Spinal cord (tissue), 9 donors: ENCODE measurements at regions not wholly inside any gene's neighbourhood (a gene's known extent, or its start where the extent isn't known, plus 50 kb on each side); places are given as distances from the start of the nearest gene placed in this dataset.

Source experiments
- DNase-seq, 6 donors: peaks; one replicate each; pipeline versions ENCODE4 v3.0.0 to v3.0.0-alpha.2; 2013 to 2015; ENCODE audit warnings: low spot score in 6 of 6, low read depth in 4 of 6
- H3K27ac ChIP-seq: one replicate; pipeline ENCODE4 v1.5.1; 2013; ENCODE audit warnings: low read depth, low read length, control low read depth
- H3K27me3 ChIP-seq: one replicate; pipeline ENCODE4 v1.6.1; 2013; ENCODE audit warnings: low read length; ENCODE audit not compliant: control insufficient read depth, insufficient read depth
- H3K36me3 ChIP-seq: one replicate; pipeline ENCODE4 v1.6.1; 2013; ENCODE audit warnings: low read length; ENCODE audit not compliant: control insufficient read depth, insufficient read depth
- H3K4me1 ChIP-seq: one replicate; pipeline ENCODE4 v1.6.1; 2013; ENCODE audit warnings: low read length; ENCODE audit not compliant: control insufficient read depth, insufficient read depth
- H3K4me3 ChIP-seq: one replicate; pipeline ENCODE4 v1.5.1; 2013; ENCODE audit warnings: low read depth, low read length, control low read depth
- H3K9me3 ChIP-seq: one replicate; pipeline ENCODE4 v1.6.1; 2013; ENCODE audit warnings: low read length; ENCODE audit not compliant: control insufficient read depth, insufficient read depth
- WGBS: methylation state at CpG from one replicate; pipeline ENCODE4 v1.1.5; 2013; ENCODE audit warnings: missing lambda C conversion rate; ENCODE audit not compliant: insufficient coverage; 5-methylcytosine and 5-hydroxymethylcytosine counted together
- donor health status: healthy.

GRCh38 chr13:79018166-79018565 lies 359.2 kb upstream of the OBI1 start:
- H3K27me3 ChIP-seq = no peaks in the 10 kb centered on the region
- no peak overlapping the region for H3K27ac ChIP-seq
- no peaks in the 10 kb centered on the region for H3K36me3 ChIP-seq
- H3K4me3 ChIP-seq = no peak overlapping the region
- DNase-seq = no peak
- no peaks in the 10 kb centered on the region for H3K4me1 ChIP-seq
- H3K9me3 ChIP-seq = peaks cover 6% of the 10 kb centered on the region
- WGBS = 68% methylated on average over 2 of the region's 2 CpGs

GRCh38 chr13:79011179-79011578 lies 352.2 kb upstream of the OBI1 start:
- H3K27me3 ChIP-seq = no peaks in the 10 kb centered on the region
- no peaks in the 10 kb centered on the region for H3K36me3 ChIP-seq
- DNase-seq = no peak
- H3K27ac ChIP-seq = no peak overlapping the region
- no peaks in the 10 kb centered on the region for H3K4me1 ChIP-seq
- no CpG with 5 or more reads among the region's 2 CpGs for WGBS
- peaks cover 2% of the 10 kb centered on the region for H3K9me3 ChIP-seq
- no peak overlapping the region for H3K4me3 ChIP-seq

GRCh38 chr13:79003989-79004898 lies 345.3 kb upstream of the OBI1 start:
- no CpG with 5 or more reads among the region's 7 CpGs for WGBS
- no peaks in the 10 kb centered on the region for H3K36me3 ChIP-seq
- no peaks in the 10 kb centered on the region for H3K4me1 ChIP-seq
- no peaks in the 10 kb centered on the region for H3K27me3 ChIP-seq
- no peaks in the 10 kb centered on the region for H3K9me3 ChIP-seq
- no peak overlapping the region for H3K27ac ChIP-seq
- no peak for DNase-seq
- H3K4me3 ChIP-seq = no peak overlapping the region

- Histone ChIP-seq H3K9me3 (no peaks in the 10 kb centered on the region), H3K36me3 (no peaks in the 10 kb centered on the region), H3K4me3 (no peak overlapping the region), H3K4me1 (no peaks in the 10 kb centered on the region), H3K27me3 (no peaks in the 10 kb centered on the region), H3K27ac (no peak overlapping the region)
- 93% methylated on average over 3 of the region's 4 CpGs for WGBS
- DNase-seq = no peak
Observed at GRCh38 chr13:78999494-78999893, 340.5 kb upstream of the OBI1 start.

GRCh38 chr13:78998630-78999315 lies 339.8 kb upstream of the OBI1 start:
- DNase-seq = peak in 1 of 6 donors; percentile 85
- no peaks in the 10 kb centered on the region for H3K27me3 ChIP-seq
- no peak overlapping the region for H3K27ac ChIP-seq
- H3K4me1 ChIP-seq = no peaks in the 10 kb centered on the region
- 56% methylated on average over 2 of the region's 4 CpGs for WGBS
- H3K4me3 ChIP-seq = no peak overlapping the region
- H3K9me3 ChIP-seq = no peaks in the 10 kb centered on the region
- no peaks in the 10 kb centered on the region for H3K36me3 ChIP-seq

GRCh38 chr13:78997902-78998629 lies 339.1 kb upstream of the OBI1 start:
- no peaks in the 10 kb centered on the region for H3K4me1 ChIP-seq
- no peak overlapping the region for H3K4me3 ChIP-seq
- H3K9me3 ChIP-seq = no peaks in the 10 kb centered on the region
- 50% methylated on average over 1 of the region's 9 CpGs for WGBS
- H3K27me3 ChIP-seq = no peaks in the 10 kb centered on the region
- H3K27ac ChIP-seq = no peak overlapping the region
- no peaks in the 10 kb centered on the region for H3K36me3 ChIP-seq
- no peak for DNase-seq

- H3K27ac ChIP-seq = no peak overlapping the region
- WGBS = no CpG with 5 or more reads among the region's 2 CpGs
- H3K9me3 ChIP-seq = no peaks in the 10 kb centered on the region
- no peaks in the 10 kb centered on the region for H3K27me3 ChIP-seq
- no peaks in the 10 kb centered on the region for H3K4me1 ChIP-seq
- DNase-seq = peak in 1 of 6 donors; percentile 17
- no peak overlapping the region for H3K4me3 ChIP-seq
- no peaks in the 10 kb centered on the region for H3K36me3 ChIP-seq
Observed at GRCh38 chr13:78993792-78994191, 334.8 kb upstream of the OBI1 start.

GRCh38 chr13:78981913-78982312 lies 323.0 kb upstream of the OBI1 start:
- H3K9me3 ChIP-seq = no peaks in the 10 kb centered on the region
- DNase-seq = no peak
- 71% methylated on average over 4 of the region's 4 CpGs for WGBS
- H3K27me3 ChIP-seq = peaks cover 3% of the 10 kb centered on the region
- H3K27ac ChIP-seq = no peak overlapping the region
- no peak overlapping the region for H3K4me3 ChIP-seq
- no peaks in the 10 kb centered on the region for H3K36me3 ChIP-seq
- H3K4me1 ChIP-seq = no peaks in the 10 kb centered on the region

- H3K4me3 ChIP-seq = no peak overlapping the region
- H3K9me3 ChIP-seq = no peaks in the 10 kb centered on the region
- 93% methylated on average over 3 of the region's 5 CpGs for WGBS
- no peaks in the 10 kb centered on the region for H3K36me3 ChIP-seq
- H3K27me3 ChIP-seq = peaks cover 3% of the 10 kb centered on the region
- H3K27ac ChIP-seq = no peak overlapping the region
- H3K4me1 ChIP-seq = no peaks in the 10 kb centered on the region
- no peak for DNase-seq
Observed at GRCh38 chr13:78979349-78979748, 320.4 kb upstream of the OBI1 start.
